ENCODE measurements at regions not wholly inside any gene's neighbourhood (a gene's known extent, or its start where the extent isn't known, plus 50 kb on each side); places are given as distances from the start of the nearest gene placed in this dataset.

- no peak overlapping the region for H3K4ac ChIP-seq (ENCODE audit: low read depth, low read length)
- no peaks in the 10 kb centered on the region for H3K79me1 ChIP-seq (ENCODE audit: low read length)
- H2BK120ac ChIP-seq (ENCODE audit: insufficient read depth, low read length, poor library complexity), result no peak overlapping the region
- no peak overlapping the region for H2BK5ac ChIP-seq (ENCODE audit: low read depth, low read length, poor library complexity)
- H4K12ac ChIP-seq (ENCODE audit: low read depth, low read length), result no peak overlapping the region
- no peak overlapping the region for H3K4me2 ChIP-seq (ENCODE audit: low read length)
- WGBS (ENCODE audit: extremely low coverage, insufficient coverage, insufficient read length), result no CpG with 5 or more reads among the region's 5 CpGs
- no peak overlapping the region for H4K91ac ChIP-seq (ENCODE audit: low read depth, low read length)
- no peak overlapping the region for H2AK5ac ChIP-seq (ENCODE audit: low read length)
- no peaks in the 10 kb centered on the region for H3K36me3 ChIP-seq (ENCODE audit: control insufficient read depth in 1 of 2, insufficient read depth in 2 of 2, low read length in 2 of 2)
- no peak overlapping the region for H3K4me3 ChIP-seq (ENCODE audit: low read depth, low read length)
- no peak overlapping the region for H2BK12ac ChIP-seq (ENCODE audit: low read length)
- no peak overlapping the region for H3K14ac ChIP-seq (ENCODE audit: low read length)
- H3K23ac ChIP-seq (ENCODE audit: low read length), result no peak overlapping the region
- no peaks in the 10 kb centered on the region for H3K27me3 ChIP-seq (ENCODE audit: insufficient read depth, low read length)
- no peak overlapping the region for H3K9ac ChIP-seq (ENCODE audit: low read length)
- H3K4me1 ChIP-seq (ENCODE audit: control insufficient read depth in 1 of 2, insufficient read depth in 2 of 2, low read length in 2 of 2), result no peaks in the 10 kb centered on the region
- H3K9me3 ChIP-seq (ENCODE audit: insufficient read depth, low read depth, low read length), result peaks cover 4% of the 10 kb centered on the region
- no peak for DNase-seq
- H3K79me2 ChIP-seq (ENCODE audit: control insufficient read depth, insufficient read depth, low read length, poor library complexity), result no peaks in the 10 kb centered on the region
- H4K8ac ChIP-seq (ENCODE audit: low read depth, low read length), result no peak overlapping the region
- H3K27ac ChIP-seq (ENCODE audit: low read depth, low read length), result no peak overlapping the region
- no peak overlapping the region for H2AFZ ChIP-seq (ENCODE audit: insufficient read depth, low read length, poor library complexity)
- no peak overlapping the region for H3K18ac ChIP-seq (ENCODE audit: low read length)
Observed at GRCh38 chr5:12384005-12384404, 479.8 kb upstream of the CTNND2 start.

GRCh38 chr5:12367973-12368372, 463.7 kb upstream of the CTNND2 start:
- H2BK12ac ChIP-seq (ENCODE audit: low read length), result no peak overlapping the region
- H3K4me2 ChIP-seq (ENCODE audit: low read length), result no peak overlapping the region
- DNase-seq, result no peak
- H3K18ac ChIP-seq (ENCODE audit: low read length), result no peak overlapping the region
- no peak overlapping the region for H2AFZ ChIP-seq (ENCODE audit: insufficient read depth, low read length, poor library complexity)
- no peaks in the 10 kb centered on the region for H3K4me1 ChIP-seq (ENCODE audit: control insufficient read depth in 1 of 2, insufficient read depth in 2 of 2, low read length in 2 of 2)
- no peak overlapping the region for H3K9ac ChIP-seq (ENCODE audit: low read length)
- no peaks in the 10 kb centered on the region for H3K79me1 ChIP-seq (ENCODE audit: low read length)
- no peak overlapping the region for H4K12ac ChIP-seq (ENCODE audit: low read depth, low read length)
- no peak overlapping the region for H2BK5ac ChIP-seq (ENCODE audit: low read depth, low read length, poor library complexity)
- no peaks in the 10 kb centered on the region for H3K36me3 ChIP-seq (ENCODE audit: control insufficient read depth in 1 of 2, insufficient read depth in 2 of 2, low read length in 2 of 2)
- no CpG with 5 or more reads among the region's 4 CpGs for WGBS (ENCODE audit: extremely low coverage, insufficient coverage, insufficient read length)
- no peaks in the 10 kb centered on the region for H3K9me3 ChIP-seq (ENCODE audit: insufficient read depth, low read depth, low read length)
- no peak overlapping the region for H4K8ac ChIP-seq (ENCODE audit: low read depth, low read length)
- no peak overlapping the region for H3K4me3 ChIP-seq (ENCODE audit: low read depth, low read length)
- no peak overlapping the region for H4K91ac ChIP-seq (ENCODE audit: low read depth, low read length)
- H2AK5ac ChIP-seq (ENCODE audit: low read length), result no peak overlapping the region
- H3K4ac ChIP-seq (ENCODE audit: low read depth, low read length), result no peak overlapping the region
- H3K27me3 ChIP-seq (ENCODE audit: insufficient read depth, low read length), result no peaks in the 10 kb centered on the region
- no peak overlapping the region for H3K27ac ChIP-seq (ENCODE audit: low read depth, low read length)
- no peak overlapping the region for H3K23ac ChIP-seq (ENCODE audit: low read length)
- no peaks in the 10 kb centered on the region for H3K79me2 ChIP-seq (ENCODE audit: control insufficient read depth, insufficient read depth, low read length, poor library complexity)
- no peak overlapping the region for H3K14ac ChIP-seq (ENCODE audit: low read length)
- H2BK120ac ChIP-seq (ENCODE audit: insufficient read depth, low read length, poor library complexity), result no peak overlapping the region

- Histone ChIP-seq H3K36me3 (ENCODE audit: control insufficient read depth in 1 of 2, insufficient read depth in 2 of 2, low read length in 2 of 2) (no peaks in the 10 kb centered on the region), H2AK5ac (ENCODE audit: low read length) (no peak overlapping the region), H2BK120ac (ENCODE audit: insufficient read depth, low read length, poor library complexity) (no peak overlapping the region), H3K18ac (ENCODE audit: low read length) (no peak overlapping the region), H3K4me1 (ENCODE audit: control insufficient read depth in 1 of 2, insufficient read depth in 2 of 2, low read length in 2 of 2) (no peaks in the 10 kb centered on the region), H2BK5ac (ENCODE audit: low read depth, low read length, poor library complexity) (no peak overlapping the region), H3K9ac (ENCODE audit: low read length) (no peak overlapping the region), H4K8ac (ENCODE audit: low read depth, low read length) (no peak overlapping the region), H2AFZ (ENCODE audit: insufficient read depth, low read length, poor library complexity) (no peak overlapping the region), H2BK12ac (ENCODE audit: low read length) (no peak overlapping the region), H4K91ac (ENCODE audit: low read depth, low read length) (no peak overlapping the region), H3K79me1 (ENCODE audit: low read length) (no peaks in the 10 kb centered on the region), H3K23ac (ENCODE audit: low read length) (no peak overlapping the region), H3K4me2 (ENCODE audit: low read length) (no peak overlapping the region), H3K4ac (ENCODE audit: low read depth, low read length) (no peak overlapping the region), H3K9me3 (ENCODE audit: insufficient read depth, low read depth, low read length) (no peaks in the 10 kb centered on the region), H3K79me2 (ENCODE audit: control insufficient read depth, insufficient read depth, low read length, poor library complexity) (no peaks in the 10 kb centered on the region), H3K14ac (ENCODE audit: low read length) (no peak overlapping the region), H3K27ac (ENCODE audit: low read depth, low read length) (no peak overlapping the region), H3K27me3 (ENCODE audit: insufficient read depth, low read length) (no peaks in the 10 kb centered on the region), H3K4me3 (ENCODE audit: low read depth, low read length) (no peak overlapping the region), H4K12ac (ENCODE audit: low read depth, low read length) (no peak overlapping the region)
- DNase-seq, result no peak
- WGBS (ENCODE audit: extremely low coverage, insufficient coverage, insufficient read length), result no CpG with 5 or more reads among the region's 1 CpG
Observed at GRCh38 chr5:12360218-12360617, 456.0 kb upstream of the CTNND2 start.

- DNase-seq, result no peak
- no peaks in the 10 kb centered on the region for H3K36me3 ChIP-seq (ENCODE audit: control insufficient read depth in 1 of 2, insufficient read depth in 2 of 2, low read length in 2 of 2)
- H3K27ac ChIP-seq (ENCODE audit: low read depth, low read length), result no peak overlapping the region
- no peak overlapping the region for H2BK5ac ChIP-seq (ENCODE audit: low read depth, low read length, poor library complexity)
- H3K9me3 ChIP-seq (ENCODE audit: insufficient read depth, low read depth, low read length), result no peaks in the 10 kb centered on the region
- H4K12ac ChIP-seq (ENCODE audit: low read depth, low read length), result no peak overlapping the region
- H2AK5ac ChIP-seq (ENCODE audit: low read length), result no peak overlapping the region
- H3K18ac ChIP-seq (ENCODE audit: low read length), result no peak overlapping the region
- no peak overlapping the region for H4K91ac ChIP-seq (ENCODE audit: low read depth, low read length)
- H2AFZ ChIP-seq (ENCODE audit: insufficient read depth, low read length, poor library complexity), result no peak overlapping the region
- H3K4me3 ChIP-seq (ENCODE audit: low read depth, low read length), result no peak overlapping the region
- no peak overlapping the region for H2BK12ac ChIP-seq (ENCODE audit: low read length)
- no peak overlapping the region for H4K8ac ChIP-seq (ENCODE audit: low read depth, low read length)
- WGBS (ENCODE audit: extremely low coverage, insufficient coverage, insufficient read length), result 100% methylated on average over 1 of the region's 6 CpGs
- H3K27me3 ChIP-seq (ENCODE audit: insufficient read depth, low read length), result no peaks in the 10 kb centered on the region
- H3K4me1 ChIP-seq (ENCODE audit: control insufficient read depth in 1 of 2, insufficient read depth in 2 of 2, low read length in 2 of 2), result peaks cover 0 to 3% of the 10 kb centered on the region in 2 experiments
- H3K4ac ChIP-seq (ENCODE audit: low read depth, low read length), result no peak overlapping the region
- H2BK120ac ChIP-seq (ENCODE audit: insufficient read depth, low read length, poor library complexity), result no peak overlapping the region
- no peaks in the 10 kb centered on the region for H3K79me2 ChIP-seq (ENCODE audit: control insufficient read depth, insufficient read depth, low read length, poor library complexity)
- no peak overlapping the region for H3K23ac ChIP-seq (ENCODE audit: low read length)
- no peak overlapping the region for H3K14ac ChIP-seq (ENCODE audit: low read length)
- no peak overlapping the region for H3K4me2 ChIP-seq (ENCODE audit: low read length)
- H3K79me1 ChIP-seq (ENCODE audit: low read length), result no peaks in the 10 kb centered on the region
- H3K9ac ChIP-seq (ENCODE audit: low read length), result no peak overlapping the region
Observed at GRCh38 chr5:12358371-12359090, 454.3 kb upstream of the CTNND2 start.

Measured in trophoblast cell (in vitro differentiated cells and primary cell).